ENCODE measurements at regions not wholly inside any gene's neighbourhood (a gene's known extent, or its start where the extent isn't known, plus 50 kb on each side); places are given as distances from the start of the nearest gene placed in this dataset.

GRCh38 chr10:24792638-24793037, 69.0 kb upstream of the ARHGAP21 start:
- TF ChIP-seq CTCF (IDR thresholded peaks at IDR 0.05) = no peak
- no peak for TF ChIP-seq POLR2A (IDR thresholded peaks at IDR 0.05)

All from heart left ventricle (tissue), 13 donors.